Esophagus muscularis mucosa (tissue), 3 donors: ENCODE measurements at regions not wholly inside any gene's neighbourhood (a gene's known extent, or its start where the extent isn't known, plus 50 kb on each side); places are given as distances from the start of the nearest gene placed in this dataset.

Experiments
- CTCF ChIP-seq, 3 experiments: fragments of 200-600 bp in 2 of 3; fragments of 450-650 bp in 1 of 3; sonication (generic) in 2 of 3; IDR thresholded peaks; one replicate each; pipeline ENCODE4 v1.5.1; 2017 to 2019; ENCODE audit warnings: antibody characterized with exemption in 3 of 3, mild to moderate bottlenecking in 2 of 3, moderate library complexity in 1 of 3
- POLR2A ChIP-seq: fragments of 450-650 bp; IDR thresholded peaks from one replicate; pipeline ENCODE4 v1.6.1; 2017; ENCODE audit warnings: antibody characterized with exemption, moderate library complexity, mild to moderate bottlenecking, low read depth
- POLR2AphosphoS5 ChIP-seq, 2 donors: sonication (generic); formaldehyde crosslinking; IDR thresholded peaks; one replicate each; pipeline ENCODE4 v1.6.1; 2017; ENCODE audit warnings: antibody characterized with exemption in 2 of 2

GRCh38 chr1:78779831-78780230 lies 130.2 kb downstream of the IFI44 start:
- TF ChIP-seq CTCF (IDR thresholded peaks at IDR 0.05) (no peak), POLR2AphosphoS5 (IDR thresholded peaks at IDR 0.05) (no peak), POLR2A (no peak)
